WERI-Rb-1 (cell line): ENCODE measurements at regions not wholly inside any gene's neighbourhood (a gene's known extent, or its start where the extent isn't known, plus 50 kb on each side); places are given as distances from the start of the nearest gene placed in this dataset.

Experiments
- DNase-seq: peaks from one replicate; pipeline ENCODE4 v3.0.0-alpha.2; 2020
- H3K27ac ChIP-seq: fragments of 250-450 bp; sonication (Bioruptor Pico); 2 replicates; pipeline ENCODE4 v1.5.1; 2020; ENCODE audit warnings: mild to moderate bottlenecking, moderate library complexity
- H3K27me3 ChIP-seq: fragments of 250-450 bp; sonication (Bioruptor Pico); 2 replicates; pipeline ENCODE4 v1.5.1; 2021; ENCODE audit warnings: mild to moderate bottlenecking, low read depth, moderate library complexity; ENCODE audit not compliant: insufficient read depth, severe bottlenecking
- H3K36me3 ChIP-seq: fragments of 250-450 bp; sonication (Bioruptor Pico); 2 replicates; pipeline ENCODE4 v1.5.1; 2020; ENCODE audit warnings: mild to moderate bottlenecking, moderate library complexity
- H3K4me3 ChIP-seq: 2 replicates; pipeline ENCODE4 v1.5.1; 2011; ENCODE audit warnings: low read depth, mild to moderate bottlenecking, control low read depth, low read length
- H3K9me3 ChIP-seq: fragments of 250-450 bp; sonication (Bioruptor Pico); 2 replicates; pipeline ENCODE4 v1.5.1; 2021; ENCODE audit warnings: mild to moderate bottlenecking, moderate library complexity; ENCODE audit not compliant: severe bottlenecking
- TF ChIP-seq, protein P1 (sequence below): IDR thresholded peaks from 2 replicates; pipeline ENCODE4 v1.5.1; 2011; ENCODE audit warnings: low read depth, mild to moderate bottlenecking, control low read depth, inconsistent platforms, low read length

DNA sequence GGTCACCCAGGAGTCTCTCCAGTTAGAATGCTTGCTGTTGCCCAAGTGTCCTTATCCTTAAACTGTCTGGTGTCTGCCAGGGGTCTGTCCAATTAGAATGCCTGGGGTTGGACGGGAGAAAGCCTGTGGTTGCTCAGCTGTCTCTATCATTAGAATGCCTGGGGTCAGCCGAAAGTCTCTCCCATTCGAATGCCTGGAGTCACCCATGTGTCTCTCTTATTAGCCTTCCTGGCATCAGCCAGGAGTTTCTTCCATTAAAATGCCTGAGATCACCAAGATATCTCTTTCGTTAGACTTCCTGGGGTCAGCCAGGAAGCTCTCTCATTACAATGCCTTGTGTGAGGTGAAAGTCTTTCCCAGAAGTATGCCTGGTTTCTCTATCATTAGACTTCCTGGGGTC is 1521.0 kb downstream of the UQCRFS1 start:
- Histone ChIP-seq H3K4me3 (no peak overlapping the region), H3K27ac (no peak overlapping the region), H3K9me3 (no peaks in the 10 kb centered on the region), H3K27me3 (no peaks in the 10 kb centered on the region), H3K36me3 (no peaks in the 10 kb centered on the region)
- TF ChIP-seq, protein P1, sequence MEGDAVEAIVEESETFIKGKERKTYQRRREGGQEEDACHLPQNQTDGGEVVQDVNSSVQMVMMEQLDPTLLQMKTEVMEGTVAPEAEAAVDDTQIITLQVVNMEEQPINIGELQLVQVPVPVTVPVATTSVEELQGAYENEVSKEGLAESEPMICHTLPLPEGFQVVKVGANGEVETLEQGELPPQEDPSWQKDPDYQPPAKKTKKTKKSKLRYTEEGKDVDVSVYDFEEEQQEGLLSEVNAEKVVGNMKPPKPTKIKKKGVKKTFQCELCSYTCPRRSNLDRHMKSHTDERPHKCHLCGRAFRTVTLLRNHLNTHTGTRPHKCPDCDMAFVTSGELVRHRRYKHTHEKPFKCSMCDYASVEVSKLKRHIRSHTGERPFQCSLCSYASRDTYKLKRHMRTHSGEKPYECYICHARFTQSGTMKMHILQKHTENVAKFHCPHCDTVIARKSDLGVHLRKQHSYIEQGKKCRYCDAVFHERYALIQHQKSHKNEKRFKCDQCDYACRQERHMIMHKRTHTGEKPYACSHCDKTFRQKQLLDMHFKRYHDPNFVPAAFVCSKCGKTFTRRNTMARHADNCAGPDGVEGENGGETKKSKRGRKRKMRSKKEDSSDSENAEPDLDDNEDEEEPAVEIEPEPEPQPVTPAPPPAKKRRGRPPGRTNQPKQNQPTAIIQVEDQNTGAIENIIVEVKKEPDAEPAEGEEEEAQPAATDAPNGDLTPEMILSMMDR: no peak
- no peak for DNase-seq

DNA sequence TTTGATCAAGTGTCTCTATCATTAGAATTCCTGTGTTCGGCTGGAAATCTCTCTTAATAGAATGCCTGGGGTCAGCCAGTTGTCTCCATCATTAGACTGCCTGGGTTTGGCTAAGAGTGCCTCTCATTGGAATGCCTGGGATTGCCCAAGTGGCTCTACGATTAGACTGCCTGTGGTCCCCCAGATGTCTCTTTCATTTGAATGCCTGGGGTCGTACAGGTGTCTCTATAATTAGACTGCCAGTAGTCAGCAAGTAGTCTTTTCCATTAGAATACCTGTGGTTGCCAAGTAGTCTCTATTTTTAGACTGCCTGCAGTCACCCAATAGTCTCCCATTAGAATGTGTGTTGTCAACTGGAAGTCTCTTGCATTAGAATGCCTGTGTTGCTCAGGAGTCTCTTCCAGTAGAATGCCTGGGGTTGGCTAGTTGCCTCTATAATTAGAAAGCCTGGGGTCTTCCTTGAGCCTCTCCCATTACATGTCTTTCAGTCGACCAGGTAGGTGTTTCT is 1523.2 kb downstream of the UQCRFS1 start:
- Histone ChIP-seq H3K27me3 (no peaks in the 10 kb centered on the region), H3K36me3 (no peaks in the 10 kb centered on the region), H3K27ac (no peak overlapping the region), H3K4me3 (no peak overlapping the region), H3K9me3 (no peaks in the 10 kb centered on the region)
- DNase-seq: no peak
- TF ChIP-seq, protein P1: no peak

DNA sequence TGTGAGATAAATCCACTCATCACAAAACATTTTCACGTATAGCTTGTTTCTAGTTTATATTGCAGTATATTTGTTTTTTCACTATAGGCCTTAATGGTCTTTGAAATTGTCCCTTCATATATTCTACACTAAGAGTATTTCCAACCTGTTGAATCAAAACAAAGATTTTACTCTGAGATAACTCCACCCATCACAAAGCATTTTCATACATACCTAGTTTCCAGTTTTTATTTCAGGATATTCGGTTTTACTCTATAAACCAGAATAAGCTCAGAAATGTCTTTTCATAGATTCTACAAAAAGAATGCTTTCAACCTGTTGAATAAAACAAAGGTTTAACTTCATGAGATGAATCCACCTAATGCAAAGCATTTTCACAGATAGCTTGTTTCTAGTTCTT is 1528.7 kb downstream of the UQCRFS1 start:
- Histone ChIP-seq H3K9me3 (no peaks in the 10 kb centered on the region), H3K27ac (no peak overlapping the region), H3K36me3 (no peaks in the 10 kb centered on the region), H3K4me3 (no peak overlapping the region), H3K27me3 (no peaks in the 10 kb centered on the region)
- no peak for DNase-seq
- TF ChIP-seq, protein P1: no peak

DNA sequence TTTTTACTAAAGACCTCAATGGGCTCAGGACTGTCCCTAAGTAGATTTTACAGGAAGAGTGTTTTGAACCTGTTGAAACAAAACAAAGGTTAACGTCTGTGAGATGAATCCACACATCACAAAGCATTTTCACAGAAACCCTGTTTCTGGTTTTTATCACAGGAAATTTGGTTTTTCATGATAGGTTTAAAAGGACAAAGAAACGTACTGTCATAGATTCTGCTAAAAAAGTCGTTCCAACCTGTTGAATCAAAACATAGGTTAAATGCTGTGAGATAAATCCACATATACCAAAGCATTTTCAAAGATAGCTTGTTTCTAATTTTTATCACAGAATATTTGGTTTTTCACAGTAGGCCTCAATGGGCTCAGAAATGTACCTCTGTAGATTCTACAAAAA is 1531.0 kb downstream of the UQCRFS1 start:
- TF ChIP-seq, protein P1: no peak
- H3K4me3 ChIP-seq: no peak overlapping the region
- no peaks in the 10 kb centered on the region for H3K9me3 ChIP-seq
- no peaks in the 10 kb centered on the region for H3K27me3 ChIP-seq
- no peak overlapping the region for H3K27ac ChIP-seq
- H3K36me3 ChIP-seq: no peaks in the 10 kb centered on the region
- DNase-seq: no peak

DNA sequence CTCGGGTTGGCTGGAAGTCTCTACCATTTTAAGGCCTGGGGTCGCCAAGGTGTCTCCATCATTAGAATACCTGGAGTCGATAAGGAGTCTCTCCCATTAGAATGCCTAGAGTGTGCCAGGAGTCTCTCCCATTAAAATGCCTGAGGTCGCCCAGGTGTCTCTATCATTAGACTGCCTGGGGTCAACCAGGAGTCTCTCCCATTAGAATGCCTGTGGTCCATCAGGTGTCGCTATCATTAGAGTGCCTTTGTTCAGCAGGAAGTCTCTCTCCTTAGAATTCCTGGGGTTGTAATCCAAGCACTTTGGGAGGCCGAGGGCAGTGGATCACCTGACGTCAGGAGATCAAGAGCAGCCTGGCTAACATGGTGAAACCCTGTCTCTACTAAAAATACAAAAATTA is 1533.0 kb downstream of the UQCRFS1 start:
- no peak overlapping the region for H3K4me3 ChIP-seq
- no peak for DNase-seq
- H3K36me3 ChIP-seq: no peaks in the 10 kb centered on the region
- no peak overlapping the region for H3K27ac ChIP-seq
- no peaks in the 10 kb centered on the region for H3K27me3 ChIP-seq
- TF ChIP-seq, protein P1: no peak
- no peaks in the 10 kb centered on the region for H3K9me3 ChIP-seq

DNA sequence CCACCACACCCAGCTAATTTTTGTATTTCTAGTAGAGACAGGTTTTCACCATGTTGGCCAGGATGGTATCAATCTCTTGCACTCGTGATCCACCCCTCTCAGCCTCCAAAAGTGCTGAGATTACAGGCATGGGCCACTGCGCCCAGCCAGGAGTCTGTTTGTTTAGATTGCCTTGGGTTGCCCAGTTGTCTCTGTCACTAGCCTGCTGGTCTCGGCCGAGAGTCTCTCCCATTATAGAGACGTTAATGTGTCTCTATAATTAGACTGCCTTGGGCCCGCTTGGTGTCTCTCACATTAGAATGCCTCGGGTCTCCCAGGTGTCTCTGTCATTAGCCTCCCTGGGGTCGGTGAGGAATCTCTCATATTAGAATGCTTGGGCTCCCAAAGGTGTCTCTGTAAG is 1533.6 kb downstream of the UQCRFS1 start:
- Histone ChIP-seq H3K9me3 (no peaks in the 10 kb centered on the region), H3K4me3 (no peak overlapping the region)

More for the DNA sequence above, 1533.6 kb downstream of the UQCRFS1 start:
- DNase-seq: no peak
- no peak overlapping the region for H3K27ac ChIP-seq
- H3K27me3 ChIP-seq: no peaks in the 10 kb centered on the region
- H3K36me3 ChIP-seq: no peaks in the 10 kb centered on the region
- TF ChIP-seq, protein P1: no peak
